ENCODE measurements at regions not wholly inside any gene's neighbourhood (a gene's known extent, or its start where the extent isn't known, plus 50 kb on each side); places are given as distances from the start of the nearest gene placed in this dataset.
"Not testable (repeated sequence)": the region's sequence is repeated elsewhere in the genome, so short reads cannot be mapped to it uniquely, and the experiment has no call there.

DNA sequence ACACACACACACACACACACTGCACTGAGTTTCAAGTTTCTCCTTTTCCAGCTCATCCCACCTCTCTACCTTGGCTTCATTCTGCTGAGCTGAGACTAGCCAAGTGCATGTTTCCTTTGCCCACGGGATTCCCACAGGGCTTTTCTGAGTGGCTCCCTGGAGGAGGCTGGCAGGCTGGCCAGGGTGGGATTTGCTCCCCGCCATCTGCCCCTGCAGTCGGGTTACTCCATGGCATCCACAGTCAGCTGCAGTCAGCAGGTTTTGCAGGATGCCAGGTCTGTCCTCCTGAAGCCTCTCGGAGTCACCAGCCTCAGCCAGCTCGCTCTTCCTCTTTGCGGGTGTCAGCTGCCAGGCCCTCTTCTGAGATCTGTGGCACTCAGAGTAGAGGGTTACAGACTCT lies 783.7 kb upstream of the SOX11 start:
- DNase-seq (ENCODE audit: low read depth), result no peak

DNA sequence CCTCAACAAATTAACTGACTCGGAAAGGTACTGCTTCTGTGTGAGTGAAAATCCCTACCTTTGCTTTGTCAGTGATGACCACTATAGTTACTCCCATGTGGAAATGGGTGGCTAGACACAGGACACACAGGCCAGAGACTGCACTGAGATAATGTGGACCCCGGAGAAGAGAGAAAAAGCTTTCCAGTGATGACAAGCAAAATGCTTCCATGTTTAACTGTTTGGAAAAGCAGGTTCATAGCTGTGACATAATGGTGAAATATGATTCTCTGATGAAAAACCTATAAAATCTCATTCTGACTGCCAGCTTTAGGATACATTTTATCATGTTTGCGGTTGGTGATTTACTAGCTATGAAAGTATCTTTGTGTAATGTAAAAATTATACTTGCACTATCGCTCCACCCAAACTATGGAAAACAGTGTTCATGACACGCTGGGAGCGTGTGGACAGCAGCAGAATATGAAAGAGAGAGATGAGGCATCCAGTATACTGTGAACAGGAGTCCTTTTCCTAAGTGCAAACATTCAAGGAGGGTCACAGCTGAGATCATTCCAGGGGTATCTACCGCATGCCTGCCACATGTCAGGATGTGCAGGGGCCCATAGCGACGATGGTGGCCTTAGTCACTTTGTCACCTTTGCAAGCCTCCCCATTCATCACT lies 782.7 kb upstream of the SOX11 start:
- DNase-seq (ENCODE audit: low read depth), result no peak

GRCh38 chr2:4914036-4914435 lies 778.1 kb upstream of the SOX11 start:
- DNase-seq (ENCODE audit: low read depth), result no peak

- DNase-seq (ENCODE audit: low read depth), result no peak
Measured at GRCh38 chr2:4914551-4914950, 777.6 kb upstream of the SOX11 start.

- DNase-seq (ENCODE audit: low read depth), result no peak
Measured at GRCh38 chr2:4915357-4915756, 776.8 kb upstream of the SOX11 start.

GRCh38 chr2:4916094-4916493 lies 776.1 kb upstream of the SOX11 start:
- DNase-seq (ENCODE audit: low read depth), result no peak

- no peak for DNase-seq (ENCODE audit: low read depth)
Measured at GRCh38 chr2:4930704-4931103, 761.5 kb upstream of the SOX11 start.

- no peak for DNase-seq (ENCODE audit: low read depth)
Measured at GRCh38 chr2:4931721-4932365, 760.3 kb upstream of the SOX11 start.

GRCh38 chr2:4935291-4935690 lies 756.9 kb upstream of the SOX11 start:
- not testable (repeated sequence) for DNase-seq (ENCODE audit: low read depth)

GRCh38 chr2:4937550-4937949 lies 754.6 kb upstream of the SOX11 start:
- DNase-seq (ENCODE audit: low read depth), result no peak

DNA sequence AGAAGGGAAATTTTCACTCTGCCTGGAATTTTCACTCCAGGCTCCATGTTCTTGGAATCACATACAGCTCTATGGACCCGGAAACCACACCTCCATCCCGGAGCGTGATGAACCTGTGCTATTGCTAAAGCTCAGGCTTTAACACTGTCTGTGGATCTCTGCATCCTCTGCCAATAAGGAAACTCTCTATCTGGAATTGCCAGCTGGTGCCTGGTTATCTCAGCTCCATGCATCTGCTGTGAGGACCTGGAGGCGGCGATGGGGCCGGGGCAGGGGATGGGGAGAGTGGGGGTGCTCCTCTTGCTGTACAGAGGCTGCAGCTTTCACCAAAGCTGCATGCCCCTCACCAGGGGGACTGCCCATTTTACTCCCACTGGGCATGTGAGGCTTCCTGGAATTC lies 754.0 kb upstream of the SOX11 start:
- no peak for DNase-seq (ENCODE audit: low read depth)

DNA sequence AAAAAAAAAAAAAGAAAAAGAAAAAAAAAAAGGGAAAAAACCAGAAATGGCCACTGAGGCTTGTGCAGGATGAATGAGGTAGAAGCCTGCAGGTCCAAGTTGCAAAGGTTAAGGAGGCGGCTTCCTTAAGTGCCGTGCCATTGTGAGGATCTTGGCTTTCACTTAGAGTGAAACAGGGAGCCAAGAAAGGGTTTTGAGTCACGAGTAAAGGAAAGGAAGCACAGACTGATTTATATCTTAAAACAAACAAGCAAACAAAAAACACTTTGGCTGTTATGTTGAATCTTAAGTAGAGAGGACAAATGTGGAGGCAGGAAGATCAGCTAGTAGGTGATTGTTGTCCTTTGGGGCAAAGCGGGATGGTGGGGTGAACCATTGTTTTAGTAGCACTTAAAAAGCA lies 749.7 kb upstream of the SOX11 start:
- DNase-seq (ENCODE audit: low read depth), result no peak

DNA sequence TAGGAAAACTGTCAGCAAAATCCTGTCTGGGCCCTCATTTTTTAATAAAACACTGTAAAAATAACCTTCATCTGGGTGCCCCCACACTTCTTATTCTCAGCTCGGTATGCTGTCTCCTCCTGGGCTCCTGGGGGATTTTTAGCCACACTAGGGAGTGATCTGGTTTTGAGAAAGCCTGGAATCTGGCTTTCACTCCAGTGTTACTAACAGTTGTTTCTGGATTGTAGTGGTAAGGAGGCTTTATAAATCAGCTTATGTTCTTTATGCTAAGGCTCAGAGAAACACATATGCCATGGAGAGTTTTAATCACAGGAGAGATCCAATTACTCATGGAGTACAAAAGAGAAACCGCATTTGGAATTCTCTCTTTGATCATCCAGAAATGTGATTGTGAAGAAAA lies 744.3 kb upstream of the SOX11 start:
- no peak for DNase-seq (ENCODE audit: low read depth)

GRCh38 chr2:4951368-4951767 lies 740.8 kb upstream of the SOX11 start:
- no peak for DNase-seq (ENCODE audit: low read depth)

- no peak for DNase-seq (ENCODE audit: low read depth)
Measured at GRCh38 chr2:4959219-4959618, 733.0 kb upstream of the SOX11 start.

GRCh38 chr2:4962419-4962818 lies 729.8 kb upstream of the SOX11 start:
- DNase-seq (ENCODE audit: low read depth), result no peak

GRCh38 chr2:4963106-4963505 lies 729.1 kb upstream of the SOX11 start:
- no peak for DNase-seq (ENCODE audit: low read depth)

DNA sequence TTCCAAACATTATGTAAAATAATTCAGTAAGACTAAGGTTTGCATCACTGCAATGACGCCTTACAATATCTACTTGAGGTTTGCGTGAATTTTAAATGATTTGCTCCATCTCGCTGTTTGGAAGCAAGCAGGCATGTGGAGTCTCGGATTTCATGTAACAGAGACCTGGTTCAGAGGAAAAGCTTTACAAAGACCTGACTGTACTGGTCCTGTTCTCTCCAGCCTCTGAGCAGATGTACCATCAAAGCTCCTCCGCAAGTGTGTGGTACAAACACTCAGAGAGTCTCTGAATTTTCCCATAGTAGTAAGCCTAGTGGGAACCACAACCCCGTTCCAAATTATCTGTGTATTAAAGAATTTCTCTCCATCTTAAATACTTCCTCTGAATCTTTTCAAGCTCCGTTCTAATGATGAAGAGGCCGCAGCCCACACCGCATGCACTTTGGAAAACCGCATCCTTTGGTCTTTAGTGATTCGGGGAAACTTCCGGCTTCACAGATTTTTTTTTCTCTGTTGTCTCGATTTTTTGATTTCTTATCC lies 728.1 kb upstream of the SOX11 start:
- no peak for DNase-seq (ENCODE audit: low read depth)

DNA sequence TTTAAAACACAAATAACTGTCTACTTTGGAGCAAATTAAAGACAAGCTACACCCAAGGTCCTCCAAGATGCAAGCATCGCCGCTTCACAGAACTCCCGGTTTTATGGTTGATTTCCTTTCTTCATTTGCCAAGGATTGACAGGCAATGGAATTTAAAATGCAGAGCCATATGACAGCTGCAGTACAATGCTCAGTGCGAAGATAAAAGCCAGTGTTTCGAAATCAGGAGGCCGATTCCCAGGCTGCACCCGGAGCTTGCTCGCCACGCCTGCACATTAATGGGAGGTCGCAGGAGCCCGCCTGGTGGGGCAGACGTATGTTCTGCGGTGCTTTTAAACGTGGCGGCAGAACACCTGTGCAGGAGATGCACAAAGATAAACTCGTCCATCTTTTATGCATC lies 727.6 kb upstream of the SOX11 start:
- no peak for DNase-seq (ENCODE audit: low read depth)

GRCh38 chr2:4965556-4966320 lies 726.4 kb upstream of the SOX11 start:
- no peak for DNase-seq (ENCODE audit: low read depth)

DNA sequence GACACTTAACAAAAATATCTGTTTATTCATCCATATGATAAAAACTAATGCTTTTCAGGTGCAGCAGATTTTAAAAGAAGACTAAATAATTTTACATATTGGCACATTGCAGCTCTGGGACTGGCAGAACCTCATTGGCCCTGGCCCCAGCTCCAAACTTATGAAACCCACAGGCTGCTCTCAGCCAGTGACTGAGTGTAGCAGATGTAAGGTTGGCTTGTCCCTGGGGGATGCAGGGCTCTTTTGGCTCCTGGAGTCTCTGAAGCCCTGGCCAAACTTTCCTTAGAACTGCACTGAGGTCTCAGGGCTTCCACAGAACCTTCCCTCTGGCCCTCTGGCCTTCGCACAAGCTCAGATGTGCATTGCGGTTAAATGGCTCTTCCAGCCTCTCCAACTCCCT lies 725.0 kb upstream of the SOX11 start:
- DNase-seq (ENCODE audit: low read depth), result no peak

GRCh38 chr2:4972472-4972871 lies 719.7 kb upstream of the SOX11 start:
- DNase-seq (ENCODE audit: low read depth), result no peak

DNA sequence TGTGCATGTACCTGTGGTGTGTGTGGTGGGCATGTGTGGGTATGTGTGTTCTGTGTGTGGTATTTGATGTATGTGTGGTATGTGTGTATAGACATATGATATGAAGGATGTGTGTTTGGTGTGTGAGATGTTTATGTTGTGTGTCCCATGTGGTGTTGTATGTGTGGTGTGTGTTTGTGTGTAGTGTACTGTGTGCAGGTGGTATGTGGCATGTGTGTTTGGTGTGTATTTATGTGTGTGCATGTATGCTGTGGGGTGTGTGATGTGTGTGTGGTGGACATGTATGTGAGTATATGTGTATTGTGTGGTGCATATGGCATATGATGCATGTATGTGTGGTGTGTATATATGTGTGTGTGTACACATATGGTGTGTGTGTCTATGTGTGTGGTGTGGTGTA lies 718.8 kb upstream of the SOX11 start:
- DNase-seq (ENCODE audit: low read depth), result no peak

All from LHCN-M2 (cell line).